H1 (cell line): ENCODE measurements at regions not wholly inside any gene's neighbourhood (a gene's known extent, or its start where the extent isn't known, plus 50 kb on each side); places are given as distances from the start of the nearest gene placed in this dataset.

Source experiments
- CTCF ChIA-PET: fragments of 300-600 bp; sonication (Branson Sonifier 250); formaldehyde crosslinking; loops from one replicate; lab custom pipeline; 2021; ENCODE audit not compliant: partially characterized antibody; lab: Charles Lee
- POLR2A ChIA-PET: fragments of 300-600 bp; sonication (Branson Sonifier 250); formaldehyde crosslinking; loops from one replicate; lab custom pipeline; 2021; ENCODE audit warnings: inconsistent platforms; ENCODE audit not compliant: partially characterized antibody; lab: Charles Lee
- DNase-seq, 2 experiments: peaks; one replicate each; pipeline versions ENCODE4 v3.0.0 to v3.0.0-alpha.2; 2010 to 2022; ENCODE audit warnings: low spot score in 2 of 2, low read depth in 1 of 2, mixed read lengths in 1 of 2
- FAIRE-seq: peaks from 2 replicates; lab custom pipeline; 2011; peaks lifted over from hg19 to GRCh38; lab: Jason Lieb, UNC
- H2AFZ ChIP-seq: 2 replicates; pipeline ENCODE4 v1.8.1; 2012; ENCODE audit warnings: low read length, inconsistent platforms
- H2AK5ac ChIP-seq: 2 replicates; pipeline ENCODE4 v1.6.1; 2013; ENCODE audit warnings: low read depth, low read length
- H2BK120ac ChIP-seq: replicated peaks from 2 replicates; pipeline ENCODE3; 2013; ENCODE audit warnings: low read depth, low read length, inconsistent platforms
- H2BK12ac ChIP-seq: 2 replicates; pipeline ENCODE4 v1.6.1; 2013; ENCODE audit warnings: low read depth, low read length
- H2BK15ac ChIP-seq: 2 replicates; pipeline ENCODE4 v1.6.1; 2013; ENCODE audit warnings: low read length
- H2BK20ac ChIP-seq: 2 replicates; pipeline ENCODE4 v1.6.1; 2013; ENCODE audit warnings: low read length
- H2BK5ac ChIP-seq: 2 replicates; pipeline ENCODE4 v1.6.1; 2013; ENCODE audit warnings: low read depth, low read length
- H3K14ac ChIP-seq: 2 replicates; pipeline ENCODE4 v1.6.1; 2013; ENCODE audit warnings: inconsistent platforms; ENCODE audit not compliant: insufficient read length
- H3K18ac ChIP-seq: 2 replicates; pipeline ENCODE4 v1.6.1; 2013; ENCODE audit warnings: low read length; ENCODE audit errors: extremely low read depth
- H3K23ac ChIP-seq: 2 replicates; pipeline ENCODE4 v1.6.1; 2013; ENCODE audit warnings: inconsistent platforms; ENCODE audit not compliant: insufficient read length
- H3K23me2 ChIP-seq: 2 replicates; pipeline ENCODE4 v1.6.1; 2013; ENCODE audit warnings: low read depth, low read length
- H3K27ac ChIP-seq: 2 replicates; pipeline ENCODE4 v1.6.1; 2011; ENCODE audit warnings: low read depth, low read length, inconsistent platforms
- H3K27me3 ChIP-seq, 4 experiments: replicated peaks in 1 of 4; 1 replicate in 1 of 4; 2 replicates in 3 of 4; pipeline versions ENCODE4 v1.6.1 to v1.8.1; 2011 to 2013; ENCODE audit warnings: low read length in 3 of 4, mild to moderate bottlenecking in 3 of 4, inconsistent platforms in 2 of 4, mixed read lengths in 2 of 4, moderate library complexity in 1 of 4; ENCODE audit not compliant: control insufficient read depth in 3 of 4, insufficient read depth in 3 of 4; ENCODE audit errors: extremely low read depth in 1 of 4
- H3K36me3 ChIP-seq, 4 experiments: 2 replicates each; pipeline versions ENCODE4 v1.6.1 to v1.8.1; 2011 to 2013; ENCODE audit warnings: mild to moderate bottlenecking in 4 of 4, low read length in 3 of 4, moderate library complexity in 2 of 4, control low read depth in 1 of 4, inconsistent platforms in 1 of 4; ENCODE audit not compliant: insufficient read depth in 4 of 4, control insufficient read depth in 2 of 4
- H3K4ac ChIP-seq: replicated peaks from 2 replicates; pipeline ENCODE3; 2013; ENCODE audit warnings: low read length, low read depth, mixed read lengths, inconsistent platforms; ENCODE audit not compliant: insufficient read length
- H3K4me1 ChIP-seq, 4 experiments: replicated peaks in 1 of 4; 1 replicate in 1 of 4; 2 replicates in 3 of 4; pipeline versions ENCODE4 v1.6.1 to v1.8.1; 2011 to 2013; ENCODE audit warnings: low read length in 3 of 4, inconsistent platforms in 2 of 4, mixed read lengths in 1 of 4; ENCODE audit not compliant: insufficient read depth in 4 of 4, control insufficient read depth in 3 of 4
- H3K4me2 ChIP-seq, 2 experiments: 2 replicates each; pipeline versions ENCODE4 v1.6.1 to v1.8.1; 2011 to 2013; ENCODE audit warnings: low read depth in 2 of 2, low read length in 2 of 2, control low read depth in 1 of 2, inconsistent platforms in 1 of 2, mild to moderate bottlenecking in 1 of 2; ENCODE audit not compliant: insufficient read depth in 1 of 2
- H3K4me3 ChIP-seq, 4 experiments: fragments of 200-600, 300-600 bp in 1 of 4; sonication (generic), shearing (Covaris generic), sonication (Bioruptor Twin) in 1 of 4; 2 replicates each; pipeline versions ENCODE4 v1.5.1 to v1.8.1; 2011 to 2016; ENCODE audit warnings: low read length in 4 of 4, low read depth in 3 of 4, control low read depth in 2 of 4, inconsistent platforms in 2 of 4, mild to moderate bottlenecking in 2 of 4, mixed read lengths in 1 of 4, moderate library complexity in 1 of 4; ENCODE audit not compliant: insufficient read depth in 2 of 4; ENCODE audit errors: extremely low read depth in 1 of 4
- H3K56ac ChIP-seq: replicated peaks from 2 replicates; pipeline ENCODE3; 2013; ENCODE audit warnings: low read depth, mild to moderate bottlenecking, mixed read lengths, low read length, inconsistent platforms; ENCODE audit not compliant: insufficient read length
- H3K79me1 ChIP-seq: 2 replicates; pipeline ENCODE4 v1.6.1; 2013; ENCODE audit warnings: low read depth, low read length, control low read depth
- H3K79me2 ChIP-seq, 2 experiments: 2 replicates each; pipeline versions ENCODE4 v1.6.1 to v1.8.1; 2012 to 2013; ENCODE audit warnings: low read length in 2 of 2, mild to moderate bottlenecking in 2 of 2, inconsistent platforms in 1 of 2; ENCODE audit not compliant: insufficient read depth in 2 of 2, control insufficient read depth in 1 of 2
- H3K9ac ChIP-seq, 4 experiments: replicated peaks in 1 of 4; 1 replicate in 1 of 4; 2 replicates in 3 of 4; pipeline versions ENCODE4 v1.6.1 to v1.8.1; 2011 to 2013; ENCODE audit warnings: low read depth in 3 of 4, low read length in 3 of 4, control low read depth in 2 of 4, mild to moderate bottlenecking in 2 of 4, moderate library complexity in 2 of 4, inconsistent platforms in 1 of 4; ENCODE audit errors: extremely low read depth in 1 of 4
- H3K9me3 ChIP-seq, 2 experiments: 2 replicates each; pipeline versions ENCODE4 v1.6.1 to v1.8.1; 2012 to 2013; ENCODE audit warnings: mild to moderate bottlenecking in 2 of 2, moderate library complexity in 2 of 2, control low read depth in 1 of 2, inconsistent platforms in 1 of 2, low read depth in 1 of 2, low read length in 1 of 2, mixed read lengths in 1 of 2; ENCODE audit not compliant: insufficient read depth in 2 of 2
- H4K20me1 ChIP-seq, 2 experiments: replicated peaks in 1 of 2; 2 replicates each; pipeline versions ENCODE3 to v1.8.1; 2011 to 2013; ENCODE audit warnings: inconsistent platforms in 2 of 2, low read length in 2 of 2, mild to moderate bottlenecking in 1 of 2; ENCODE audit not compliant: insufficient read depth in 2 of 2, control insufficient read depth in 1 of 2
- H4K5ac ChIP-seq: 2 replicates; pipeline ENCODE4 v1.6.1; 2013; ENCODE audit warnings: low read length, low read depth, mixed read lengths, inconsistent platforms; ENCODE audit not compliant: insufficient read length
- H4K8ac ChIP-seq: 2 replicates; pipeline ENCODE4 v1.8.0; 2013; ENCODE audit warnings: mild to moderate bottlenecking, moderate library complexity, low read length, inconsistent platforms; ENCODE audit not compliant: insufficient read depth; ENCODE audit errors: extremely low read depth
- H4K91ac ChIP-seq: replicated peaks from 2 replicates; pipeline ENCODE3; 2013; ENCODE audit warnings: low read length, mixed read lengths, inconsistent platforms; ENCODE audit not compliant: insufficient read length
- MAFK ChIP-seq: IDR thresholded peaks from 2 replicates; pipeline ENCODE4 v1.6.1; 2012; ENCODE audit warnings: low read depth, mild to moderate bottlenecking, improper control_type of control experiment, low read length
- MAX ChIP-seq: IDR thresholded peaks from 2 replicates; pipeline ENCODE4 v1.6.1; 2012; ENCODE audit warnings: inconsistent platforms
- SAP30 ChIP-seq: fragments of 300-600 bp; sonication (generic); IDR thresholded peaks from 2 replicates; pipeline ENCODE4 v1.7.1; 2012; ENCODE audit warnings: low read length, moderate library complexity, mild to moderate bottlenecking, inconsistent platforms; ENCODE audit not compliant: insufficient read depth, insufficient replicate concordance
- WGBS, 2 experiments: shearing (Covaris generic) in 1 of 2; methylation state at CpG; one replicate each; pipeline versions ENCODE4 v1.1.6 to v1.1.7; 2013 to 2015; ENCODE audit warnings: low lambda C conversion rate in 2 of 2, mixed read lengths in 2 of 2, inconsistent platforms in 1 of 2, low coverage in 1 of 2, missing lambda C conversion rate in 1 of 2; ENCODE audit not compliant: insufficient replicate concordance in 2 of 2, insufficient coverage in 1 of 2, insufficient read length in 1 of 2; ENCODE audit errors: extremely low coverage in 1 of 2, missing lambda C conversion rate in 1 of 2; 5-methylcytosine and 5-hydroxymethylcytosine counted together

- Histone ChIP-seq H2BK5ac (no peak overlapping the region), H3K4me2 (no peak overlapping the region), H3K23ac (no peak overlapping the region), H3K27ac (no peak overlapping the region), H2BK20ac (no peak overlapping the region), H3K9ac (no peak overlapping the region), H3K36me3 (no peaks in the 10 kb centered on the region), H3K79me2 (no peaks in the 10 kb centered on the region), H4K20me1 (no peaks in the 10 kb centered on the region), H2AFZ (0 out of 2 replicates have a peak overlapping the region, but pooled peaks have one; percentile 24), H2BK120ac (no peak overlapping the region), H3K4me1 (peaks cover 0 to 9% (median 0%) of the 10 kb centered on the region in 4 experiments; a peak in 1 of 7 replicates), H3K18ac (no peak overlapping the region), H3K9me3 (no peaks in the 10 kb centered on the region), H3K79me1 (no peaks in the 10 kb centered on the region), H3K4me3 (no peak overlapping the region), H4K91ac (no peak overlapping the region), H2AK5ac (no peak overlapping the region), H3K56ac (no peak overlapping the region), H3K27me3 (no peaks in the 10 kb centered on the region), H3K23me2 (no peaks in the 10 kb centered on the region), H4K8ac (no peak overlapping the region), H2BK15ac (no peak overlapping the region), H3K14ac (no peak overlapping the region), H3K4ac (no peak overlapping the region), H2BK12ac (no peak overlapping the region), H4K5ac (no peak overlapping the region)
- CTCF ChIA-PET = interaction anchor here (1.4 to 4.5 kb wide), 5 partner anchors 9 to 394 kb away, joined by 4 to 17 read pairs (median 5); no protein-coding TSS in a partner anchor
- DNase-seq = no peak
- FAIRE-seq = no peak
- WGBS, 2 experiments = 83% methylated on average over 2 of the region's 2 CpGs; no CpG with 5 or more reads in 1 of the 2 experiments
- POLR2A ChIA-PET = no interaction called here
- no peak for TF ChIP-seq SAP30
- no peak for TF ChIP-seq MAX
- no peak for TF ChIP-seq MAFK
These were observed 131.8 kb downstream of the FOXB1 start for GRCh38 chr15:60135961-60136360.
